ENCODE measurements at regions not wholly inside any gene's neighbourhood (a gene's known extent, or its start where the extent isn't known, plus 50 kb on each side); places are given as distances from the start of the nearest gene placed in this dataset.

- TF ChIP-seq CTCF (IDR thresholded peaks at IDR 0.05 in 4 of 5, conservative IDR thresholded peaks at IDR 0.05 in 1 of 5) (no peak), POLR2A (IDR thresholded peaks at IDR 0.05) (no peak)
These were observed 410.3 kb downstream of the LRATD1 start for GRCh38 chr2:15042801-15043217.

All from gastrocnemius medialis (tissue), 4 donors.